Osteocyte (in vitro differentiated cells): ENCODE measurements at regions not wholly inside any gene's neighbourhood (a gene's known extent, or its start where the extent isn't known, plus 50 kb on each side); places are given as distances from the start of the nearest gene placed in this dataset.
A peak's percentile ranks its signal among the peaks of the same experiment; 100 is the strongest.

Experiments used
- DNase-seq: peaks from one replicate; pipeline ENCODE4 v3.0.0; 2021; ENCODE audit warnings: mixed read lengths; ENCODE audit not compliant: unreplicated experiment; ENCODE audit errors: extremely low spot score
- H3K27ac Mint-ChIP-seq: one replicate; pipeline ENCODE4 v1.8.0; 2021; ENCODE audit warnings: mild to moderate bottlenecking, mixed read lengths; ENCODE audit not compliant: unreplicated experiment
- H3K27me3 Mint-ChIP-seq: one replicate; pipeline ENCODE4 v1.8.0; 2021; ENCODE audit warnings: mixed read lengths; ENCODE audit not compliant: unreplicated experiment
- H3K36me3 Mint-ChIP-seq: one replicate; pipeline ENCODE4 v1.8.0; 2021; ENCODE audit warnings: mixed read lengths; ENCODE audit not compliant: unreplicated experiment
- H3K4me1 Mint-ChIP-seq: one replicate; pipeline ENCODE4 v1.8.0; 2021; ENCODE audit warnings: mixed read lengths; ENCODE audit not compliant: unreplicated experiment
- H3K4me3 Mint-ChIP-seq: one replicate; pipeline ENCODE4 v1.8.0; 2021; ENCODE audit warnings: mild to moderate bottlenecking, moderate library complexity, mixed read lengths; ENCODE audit not compliant: unreplicated experiment
- H3K9me3 Mint-ChIP-seq: one replicate; pipeline ENCODE4 v1.8.0; 2021; ENCODE audit warnings: mixed read lengths; ENCODE audit not compliant: unreplicated experiment
- CTCF ChIP-seq: fragments of 200-600 bp; sonication (generic); IDR thresholded peaks from 2 replicates; pipeline ENCODE4 v1.5.0; 2021; ENCODE audit warnings: antibody characterized with exemption, mild to moderate bottlenecking, moderate library complexity

- H3K9me3 Mint-ChIP-seq: no peaks in the 10 kb centered on the region
- no peaks in the 10 kb centered on the region for H3K4me1 Mint-ChIP-seq
- H3K27ac Mint-ChIP-seq: no peak overlapping the region
- no peaks in the 10 kb centered on the region for H3K36me3 Mint-ChIP-seq
- DNase-seq: no peak
- TF ChIP-seq CTCF: no peak
- peaks cover 31% of the 10 kb centered on the region for H3K27me3 Mint-ChIP-seq
- H3K4me3 Mint-ChIP-seq: no peak overlapping the region
These were observed 225.9 kb upstream of the CST7 start for GRCh38 chr20:24723186-24723585.

- no peak overlapping the region for H3K4me3 Mint-ChIP-seq
- DNase-seq: peak; percentile 66
- H3K36me3 Mint-ChIP-seq: no peaks in the 10 kb centered on the region
- no peak overlapping the region for H3K27ac Mint-ChIP-seq
- no peak for TF ChIP-seq CTCF
- no peaks in the 10 kb centered on the region for H3K9me3 Mint-ChIP-seq
- H3K27me3 Mint-ChIP-seq: peaks cover 27% of the 10 kb centered on the region
- no peaks in the 10 kb centered on the region for H3K4me1 Mint-ChIP-seq
These were observed 225.3 kb upstream of the CST7 start for GRCh38 chr20:24723647-24724352.

- H3K9me3 Mint-ChIP-seq: no peaks in the 10 kb centered on the region
- H3K27ac Mint-ChIP-seq: no peak overlapping the region
- no peaks in the 10 kb centered on the region for H3K4me1 Mint-ChIP-seq
- no peak for TF ChIP-seq CTCF
- peaks cover 23% of the 10 kb centered on the region for H3K27me3 Mint-ChIP-seq
- peak; percentile 51 for DNase-seq
- H3K36me3 Mint-ChIP-seq: no peaks in the 10 kb centered on the region
- no peak overlapping the region for H3K4me3 Mint-ChIP-seq
These were observed 224.0 kb upstream of the CST7 start for GRCh38 chr20:24724982-24725533.

- Mint-ChIP-seq H3K4me1 (no peaks in the 10 kb centered on the region), H3K4me3 (no peak overlapping the region), H3K27me3 (peaks cover 15% of the 10 kb centered on the region), H3K9me3 (no peaks in the 10 kb centered on the region), H3K27ac (no peak overlapping the region), H3K36me3 (no peaks in the 10 kb centered on the region)
- no peak for DNase-seq
- TF ChIP-seq CTCF: no peak
These were observed 221.3 kb upstream of the CST7 start for GRCh38 chr20:24727795-24728194.

- no peak overlapping the region for H3K27ac Mint-ChIP-seq
- H3K4me3 Mint-ChIP-seq: no peak overlapping the region
- no peaks in the 10 kb centered on the region for H3K36me3 Mint-ChIP-seq
- H3K4me1 Mint-ChIP-seq: no peaks in the 10 kb centered on the region
- H3K27me3 Mint-ChIP-seq: peaks cover 4% of the 10 kb centered on the region
- no peaks in the 10 kb centered on the region for H3K9me3 Mint-ChIP-seq
- DNase-seq: peak; percentile 76
- no peak for TF ChIP-seq CTCF
These were observed 219.0 kb upstream of the CST7 start for GRCh38 chr20:24729896-24730605.
